ENCODE measurements at regions not wholly inside any gene's neighbourhood (a gene's known extent, or its start where the extent isn't known, plus 50 kb on each side); places are given as distances from the start of the nearest gene placed in this dataset.

- H3K36me3 ChIP-seq (replicated peaks; ENCODE audit: control insufficient read depth, insufficient read depth, low read length): no peaks in the 10 kb centered on the region; the same call in 1 of the 2 replicates
- H3K4me3 ChIP-seq (ENCODE audit: insufficient read depth, low read depth, low read length): no peak overlapping the region
- DNase-seq: no peak
- no peaks in the 10 kb centered on the region for H3K27me3 ChIP-seq (ENCODE audit: control insufficient read depth, insufficient read depth, low read length)
Observed at GRCh38 chr11:70497536-70498075, 99.3 kb downstream of the CTTN start.

- no peaks in the 10 kb centered on the region for H3K27me3 ChIP-seq (ENCODE audit: control insufficient read depth, insufficient read depth, low read length)
- no peak for DNase-seq
- no peak overlapping the region for H3K4me3 ChIP-seq (ENCODE audit: insufficient read depth, low read depth, low read length)
- no peaks in the 10 kb centered on the region; the same call in 1 of the 2 replicates for H3K36me3 ChIP-seq (replicated peaks; ENCODE audit: control insufficient read depth, insufficient read depth, low read length)
Observed at GRCh38 chr11:70498171-70498571, 99.8 kb downstream of the CTTN start.

- Histone ChIP-seq H3K27me3 (ENCODE audit: control insufficient read depth, insufficient read depth, low read length) (no peaks in the 10 kb centered on the region), H3K36me3 (replicated peaks; ENCODE audit: control insufficient read depth, insufficient read depth, low read length) (no peaks in the 10 kb centered on the region; the same call in 1 of the 2 replicates), H3K4me3 (ENCODE audit: insufficient read depth, low read depth, low read length) (no peak overlapping the region)
- no peak for DNase-seq
Observed at GRCh38 chr11:70498976-70499801, 100.9 kb downstream of the CTTN start.

GRCh38 chr11:70500076-70500847 lies 101.9 kb downstream of the CTTN start:
- no peak overlapping the region for H3K4me3 ChIP-seq (ENCODE audit: insufficient read depth, low read depth, low read length)
- H3K36me3 ChIP-seq (replicated peaks; ENCODE audit: control insufficient read depth, insufficient read depth, low read length): no peaks in the 10 kb centered on the region; the same call in 1 of the 2 replicates
- no peaks in the 10 kb centered on the region for H3K27me3 ChIP-seq (ENCODE audit: control insufficient read depth, insufficient read depth, low read length)
- DNase-seq: no peak

GRCh38 chr11:70501051-70501901 lies 102.9 kb downstream of the CTTN start:
- no peaks in the 10 kb centered on the region for H3K27me3 ChIP-seq (ENCODE audit: control insufficient read depth, insufficient read depth, low read length)
- no peak for DNase-seq
- H3K4me3 ChIP-seq (ENCODE audit: insufficient read depth, low read depth, low read length): no peak overlapping the region
- H3K36me3 ChIP-seq (replicated peaks; ENCODE audit: control insufficient read depth, insufficient read depth, low read length): no peaks in the 10 kb centered on the region; the same call in 1 of the 2 replicates

GRCh38 chr11:70501933-70502540 lies 103.7 kb downstream of the CTTN start:
- Histone ChIP-seq H3K27me3 (ENCODE audit: control insufficient read depth, insufficient read depth, low read length) (no peaks in the 10 kb centered on the region), H3K4me3 (ENCODE audit: insufficient read depth, low read depth, low read length) (no peak overlapping the region), H3K36me3 (replicated peaks; ENCODE audit: control insufficient read depth, insufficient read depth, low read length) (no peaks in the 10 kb centered on the region; the same call in 1 of the 2 replicates)
- DNase-seq: no peak

GRCh38 chr11:70502677-70503467 lies 104.5 kb downstream of the CTTN start:
- Histone ChIP-seq H3K4me3 (ENCODE audit: insufficient read depth, low read depth, low read length) (no peak overlapping the region), H3K27me3 (ENCODE audit: control insufficient read depth, insufficient read depth, low read length) (no peaks in the 10 kb centered on the region), H3K36me3 (replicated peaks; ENCODE audit: control insufficient read depth, insufficient read depth, low read length) (no peaks in the 10 kb centered on the region)
- no peak for DNase-seq

- H3K27me3 ChIP-seq (ENCODE audit: control insufficient read depth, insufficient read depth, low read length): no peaks in the 10 kb centered on the region
- no peak overlapping the region for H3K4me3 ChIP-seq (ENCODE audit: insufficient read depth, low read depth, low read length)
- H3K36me3 ChIP-seq (replicated peaks; ENCODE audit: control insufficient read depth, insufficient read depth, low read length): no peaks in the 10 kb centered on the region
- DNase-seq: peak; percentile 89
Observed at GRCh38 chr11:70503468-70504221, 105.3 kb downstream of the CTTN start.

GRCh38 chr11:70504246-70505020 lies 106.1 kb downstream of the CTTN start:
- no peaks in the 10 kb centered on the region; the same call in 1 of the 2 replicates for H3K36me3 ChIP-seq (replicated peaks; ENCODE audit: control insufficient read depth, insufficient read depth, low read length)
- H3K27me3 ChIP-seq (ENCODE audit: control insufficient read depth, insufficient read depth, low read length): no peaks in the 10 kb centered on the region
- no peak overlapping the region for H3K4me3 ChIP-seq (ENCODE audit: insufficient read depth, low read depth, low read length)
- DNase-seq: no peak

GRCh38 chr11:70505331-70505731 lies 107.0 kb downstream of the CTTN start:
- DNase-seq: no peak
- no peaks in the 10 kb centered on the region; the same call in 1 of the 2 replicates for H3K36me3 ChIP-seq (replicated peaks; ENCODE audit: control insufficient read depth, insufficient read depth, low read length)
- no peaks in the 10 kb centered on the region for H3K27me3 ChIP-seq (ENCODE audit: control insufficient read depth, insufficient read depth, low read length)
- no peak overlapping the region for H3K4me3 ChIP-seq (ENCODE audit: insufficient read depth, low read depth, low read length)

- H3K4me3 ChIP-seq (ENCODE audit: insufficient read depth, low read depth, low read length): no peak overlapping the region
Observed at GRCh38 chr11:70505761-70506657, 107.7 kb downstream of the CTTN start.

More at GRCh38 chr11:70505761-70506657, 107.7 kb downstream of the CTTN start:
- no peaks in the 10 kb centered on the region for H3K27me3 ChIP-seq (ENCODE audit: control insufficient read depth, insufficient read depth, low read length)
- H3K36me3 ChIP-seq (replicated peaks; ENCODE audit: control insufficient read depth, insufficient read depth, low read length): no peaks in the 10 kb centered on the region; the same call in 1 of the 2 replicates
- no peak for DNase-seq

Measured in H7 (cell line).